MM.1S (cell line): ENCODE measurements at regions not wholly inside any gene's neighbourhood (a gene's known extent, or its start where the extent isn't known, plus 50 kb on each side); places are given as distances from the start of the nearest gene placed in this dataset.
A peak's percentile ranks its signal among the peaks of the same experiment; 100 is the strongest.

Source experiments
- DNase-seq: peaks from one replicate; pipeline ENCODE4 v3.0.0-alpha.2; 2015
- H2AFZ ChIP-seq: fragments of 300-600 bp; sonication (generic); 2 replicates; pipeline ENCODE4 v1.6.0; 2016; ENCODE audit warnings: antibody characterized with exemption, low read length
- H3F3A ChIP-seq: fragments of 300-600 bp; sonication (generic); 2 replicates; pipeline ENCODE4 v1.6.1; 2016; ENCODE audit warnings: mild to moderate bottlenecking, antibody characterized with exemption, low read length, moderate library complexity, mixed read lengths; ENCODE audit not compliant: insufficient read depth
- H3K27ac ChIP-seq: fragments of 300-600 bp; sonication (generic); 2 replicates; pipeline ENCODE4 v1.5.1; 2016; ENCODE audit warnings: mild to moderate bottlenecking, low read length
- H3K27me3 ChIP-seq: fragments of 300-600 bp; sonication (generic); replicated peaks from 2 replicates; pipeline ENCODE4 v1.6.0; 2016; ENCODE audit warnings: low read length; ENCODE audit not compliant: insufficient read depth
- H3K36me3 ChIP-seq: fragments of 300-600 bp; sonication (generic); replicated peaks from 2 replicates; pipeline ENCODE4 v1.6.1; 2016; ENCODE audit warnings: mild to moderate bottlenecking, low read length, mixed read lengths; ENCODE audit not compliant: insufficient read depth
- H3K4me1 ChIP-seq: fragments of 300-600 bp; sonication (generic); 2 replicates; pipeline ENCODE4 v1.6.1; 2016; ENCODE audit warnings: low read length, mixed read lengths
- H3K4me2 ChIP-seq: fragments of 300-600 bp; sonication (generic); 2 replicates; pipeline ENCODE4 v1.6.0; 2016; ENCODE audit warnings: low read depth, low read length
- H3K4me3 ChIP-seq: fragments of 300-600 bp; sonication (generic); 2 replicates; pipeline ENCODE4 v1.5.1; 2016; ENCODE audit warnings: low read length, mixed read lengths
- H3K79me2 ChIP-seq: fragments of 300-600 bp; sonication (generic); 2 replicates; pipeline ENCODE4 v1.6.1; 2016; ENCODE audit warnings: mixed run types, low read length, mixed read lengths
- H3K9ac ChIP-seq: fragments of 300-600 bp; sonication (generic); 2 replicates; pipeline ENCODE4 v1.6.1; 2016; ENCODE audit warnings: low read length, mixed read lengths
- H3K9me2 ChIP-seq: fragments of 300-600 bp; sonication (generic); replicated peaks from 2 replicates; pipeline ENCODE4 v1.6.1; 2016; ENCODE audit warnings: mild to moderate bottlenecking, low read length, mixed read lengths; ENCODE audit not compliant: insufficient read depth
- H3K9me3 ChIP-seq: fragments of 300-600 bp; sonication (generic); replicated peaks from 2 replicates; pipeline ENCODE4 v1.6.1; 2016; ENCODE audit warnings: mild to moderate bottlenecking, low read length, mixed read lengths; ENCODE audit not compliant: insufficient read depth
- H4K20me1 ChIP-seq: fragments of 300-600 bp; sonication (generic); 2 replicates; pipeline ENCODE4 v1.6.1; 2016; ENCODE audit warnings: mild to moderate bottlenecking, low read length, moderate library complexity, mixed read lengths; ENCODE audit not compliant: insufficient read depth
- EZH2 ChIP-seq: fragments of 300-600 bp; sonication (generic); optimal IDR thresholded peaks from 2 replicates; pipeline ENCODE3; 2017; ENCODE audit warnings: low read depth, mild to moderate bottlenecking, antibody characterized with exemption, low read length, mixed read lengths
- EZH2phosphoT487 ChIP-seq: fragments of 300-600 bp; sonication (generic); IDR thresholded peaks from 2 replicates; pipeline ENCODE4 v1.6.1; 2018; ENCODE audit warnings: antibody characterized with exemption, low read length
- TF ChIP-seq, protein P1 (sequence below): fragments of 300-600 bp; sonication (generic); IDR thresholded peaks from 2 replicates; pipeline ENCODE4 v1.5.1; 2016; ENCODE audit warnings: antibody characterized with exemption, low read length, mixed read lengths

DNA sequence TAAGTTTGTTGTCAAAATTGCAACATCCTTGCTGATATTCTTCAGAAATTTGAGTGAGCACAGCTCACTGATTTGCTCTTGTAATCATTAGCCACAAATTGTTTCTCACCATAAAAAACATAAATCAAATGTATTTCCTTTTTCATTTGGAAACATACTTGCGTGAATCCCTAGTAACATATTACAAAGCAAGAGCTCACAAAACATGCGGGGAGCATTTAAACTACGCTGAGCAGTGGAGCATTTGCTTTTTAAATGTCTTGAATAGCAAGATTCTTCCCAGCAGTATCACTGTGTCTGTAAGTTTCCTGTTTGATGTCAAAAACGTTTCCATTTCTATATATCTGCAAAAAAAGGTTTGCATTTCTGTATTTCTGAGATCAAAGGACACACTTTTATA lies 788.3 kb upstream of the SALL3 start:
- H4K20me1 ChIP-seq, result no peaks in the 10 kb centered on the region
- no peaks in the 10 kb centered on the region for H3F3A ChIP-seq
- no peak overlapping the region for H3K4me2 ChIP-seq
- no peak overlapping the region for H2AFZ ChIP-seq
- H3K27ac ChIP-seq, result no peak overlapping the region
- H3K9ac ChIP-seq, result no peak overlapping the region
- H3K79me2 ChIP-seq, result no peaks in the 10 kb centered on the region
- no peaks in the 10 kb centered on the region for H3K27me3 ChIP-seq
- H3K4me1 ChIP-seq, result no peaks in the 10 kb centered on the region
- H3K9me2 ChIP-seq, result no peaks in the 10 kb centered on the region
- H3K4me3 ChIP-seq, result no peak overlapping the region
- H3K36me3 ChIP-seq, result no peaks in the 10 kb centered on the region
- no peak for DNase-seq
- TF ChIP-seq EZH2phosphoT487, result no peak
- TF ChIP-seq, protein P1, sequence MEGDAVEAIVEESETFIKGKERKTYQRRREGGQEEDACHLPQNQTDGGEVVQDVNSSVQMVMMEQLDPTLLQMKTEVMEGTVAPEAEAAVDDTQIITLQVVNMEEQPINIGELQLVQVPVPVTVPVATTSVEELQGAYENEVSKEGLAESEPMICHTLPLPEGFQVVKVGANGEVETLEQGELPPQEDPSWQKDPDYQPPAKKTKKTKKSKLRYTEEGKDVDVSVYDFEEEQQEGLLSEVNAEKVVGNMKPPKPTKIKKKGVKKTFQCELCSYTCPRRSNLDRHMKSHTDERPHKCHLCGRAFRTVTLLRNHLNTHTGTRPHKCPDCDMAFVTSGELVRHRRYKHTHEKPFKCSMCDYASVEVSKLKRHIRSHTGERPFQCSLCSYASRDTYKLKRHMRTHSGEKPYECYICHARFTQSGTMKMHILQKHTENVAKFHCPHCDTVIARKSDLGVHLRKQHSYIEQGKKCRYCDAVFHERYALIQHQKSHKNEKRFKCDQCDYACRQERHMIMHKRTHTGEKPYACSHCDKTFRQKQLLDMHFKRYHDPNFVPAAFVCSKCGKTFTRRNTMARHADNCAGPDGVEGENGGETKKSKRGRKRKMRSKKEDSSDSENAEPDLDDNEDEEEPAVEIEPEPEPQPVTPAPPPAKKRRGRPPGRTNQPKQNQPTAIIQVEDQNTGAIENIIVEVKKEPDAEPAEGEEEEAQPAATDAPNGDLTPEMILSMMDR, result no peak
- no peak for TF ChIP-seq EZH2
- no peaks in the 10 kb centered on the region for H3K9me3 ChIP-seq

DNA sequence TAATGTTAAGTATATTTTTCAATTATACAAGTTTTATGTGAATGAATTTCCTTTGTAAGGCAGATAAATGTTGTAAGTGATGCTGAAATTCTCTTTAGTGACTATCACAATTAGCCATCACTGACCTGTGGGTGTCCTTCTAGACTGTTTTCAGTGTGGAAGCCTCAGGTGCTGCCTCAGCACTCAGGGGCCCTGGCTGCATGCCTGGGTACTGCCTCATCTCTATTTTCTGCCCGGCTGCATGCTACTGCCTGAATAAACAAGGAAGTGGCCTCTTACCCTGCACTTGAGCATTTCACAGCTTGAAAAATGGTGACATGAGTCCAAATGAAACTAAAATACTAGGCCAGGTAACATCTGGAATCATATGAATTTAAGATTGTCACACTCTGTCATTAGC lies 787.6 kb upstream of the SALL3 start:
- no peak overlapping the region for H3K9ac ChIP-seq
- H4K20me1 ChIP-seq, result no peaks in the 10 kb centered on the region
- H3K36me3 ChIP-seq, result no peaks in the 10 kb centered on the region
- H3K79me2 ChIP-seq, result no peaks in the 10 kb centered on the region
- H3K4me2 ChIP-seq, result no peak overlapping the region
- H3K4me1 ChIP-seq, result no peaks in the 10 kb centered on the region
- H3K27ac ChIP-seq, result no peak overlapping the region
- DNase-seq, result peak; percentile 46
- TF ChIP-seq, protein P1, result no peak; the same call in 1 of the 2 replicates
- TF ChIP-seq EZH2phosphoT487, result no peak
- TF ChIP-seq EZH2, result no peak
- H3K4me3 ChIP-seq, result no peak overlapping the region
- H3F3A ChIP-seq, result no peaks in the 10 kb centered on the region
- H2AFZ ChIP-seq, result no peak overlapping the region
- H3K9me2 ChIP-seq, result no peaks in the 10 kb centered on the region
- H3K27me3 ChIP-seq, result no peaks in the 10 kb centered on the region
- no peaks in the 10 kb centered on the region for H3K9me3 ChIP-seq

DNA sequence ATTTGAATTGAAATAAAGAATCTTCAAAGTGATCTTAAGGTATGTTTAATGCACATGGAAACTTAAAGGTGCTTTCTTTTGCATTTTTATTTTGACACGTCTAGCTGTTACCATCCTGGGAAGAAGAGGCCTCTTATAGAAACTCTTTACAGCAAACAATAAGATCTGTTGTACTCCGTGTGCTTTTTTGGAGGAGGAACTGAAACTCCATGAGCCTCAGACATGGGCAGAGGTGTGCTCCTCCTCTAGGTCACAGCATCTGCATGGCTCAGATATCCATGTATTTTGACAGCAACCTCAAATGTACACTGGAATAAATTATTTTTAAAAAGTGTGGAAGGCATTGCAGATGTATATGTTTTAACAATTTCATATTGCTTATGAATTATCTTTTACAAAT lies 783.3 kb upstream of the SALL3 start:
- Histone ChIP-seq H3K9me2 (no peaks in the 10 kb centered on the region), H3K79me2 (no peaks in the 10 kb centered on the region), H3K4me1 (no peaks in the 10 kb centered on the region), H3K4me2 (no peak overlapping the region), H2AFZ (no peak overlapping the region), H3K9ac (no peak overlapping the region), H3K9me3 (no peaks in the 10 kb centered on the region), H3K4me3 (no peak overlapping the region), H3F3A (no peaks in the 10 kb centered on the region), H4K20me1 (no peaks in the 10 kb centered on the region), H3K27me3 (no peaks in the 10 kb centered on the region), H3K36me3 (no peaks in the 10 kb centered on the region), H3K27ac (no peak overlapping the region)
- no peak for DNase-seq
- TF ChIP-seq, protein P1, result no peak
- TF ChIP-seq EZH2 (no peak), EZH2phosphoT487 (no peak)
